ENCODE measurements at regions not wholly inside any gene's neighbourhood (a gene's known extent, or its start where the extent isn't known, plus 50 kb on each side); places are given as distances from the start of the nearest gene placed in this dataset.

DNA sequence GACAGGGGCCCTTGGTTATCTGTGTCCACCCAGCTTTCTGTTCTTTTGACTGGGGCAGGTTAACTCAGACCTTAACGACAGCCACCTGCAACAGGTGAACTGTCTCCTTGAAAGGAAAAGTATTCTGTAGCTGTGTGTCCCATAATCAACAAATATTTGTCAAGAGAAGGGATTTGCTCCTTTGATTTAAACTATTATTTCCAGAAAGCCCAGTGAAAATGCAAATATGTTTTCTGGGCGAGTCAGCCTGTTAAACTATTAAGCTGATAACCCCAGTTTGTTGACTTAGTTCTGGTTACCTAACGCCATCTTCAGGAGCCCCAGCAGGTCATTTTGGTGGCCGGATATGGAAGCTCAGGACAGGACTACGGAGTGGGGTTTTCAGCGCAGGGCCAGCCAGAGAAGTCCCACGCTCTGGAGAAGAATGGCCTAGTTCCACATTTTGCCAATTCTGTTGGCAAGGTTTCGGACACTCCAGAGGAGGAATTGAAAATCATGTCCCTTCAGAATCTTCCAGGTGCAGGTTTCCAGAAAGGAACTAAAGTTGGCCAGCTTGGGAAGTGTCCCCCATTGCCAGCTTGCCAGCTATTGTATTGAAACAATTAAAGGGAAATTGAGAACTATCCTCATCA is 54.5 kb downstream of the ADRA2A start:
- no peak for DNase-seq

DNA sequence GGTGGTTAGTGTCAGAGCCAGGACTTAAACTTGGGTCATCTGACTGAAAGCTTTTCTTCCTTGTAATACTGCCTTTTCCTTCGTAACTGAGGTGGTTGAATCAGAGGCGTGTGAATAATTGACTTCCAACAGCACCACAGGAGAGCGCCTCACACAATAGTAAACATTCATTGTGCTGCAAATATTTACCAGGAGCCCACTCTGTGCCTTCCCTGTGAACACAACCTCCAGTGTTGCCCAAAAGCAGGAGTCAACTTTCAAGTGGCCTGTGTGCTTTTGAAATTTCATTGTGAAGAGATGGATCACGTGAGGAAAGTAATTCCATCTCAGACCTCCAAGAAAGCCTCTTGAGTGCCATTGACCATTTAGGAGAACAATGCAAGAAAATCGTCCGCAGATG is 60.2 kb downstream of the ADRA2A start:
- DNase-seq: no peak

DNA sequence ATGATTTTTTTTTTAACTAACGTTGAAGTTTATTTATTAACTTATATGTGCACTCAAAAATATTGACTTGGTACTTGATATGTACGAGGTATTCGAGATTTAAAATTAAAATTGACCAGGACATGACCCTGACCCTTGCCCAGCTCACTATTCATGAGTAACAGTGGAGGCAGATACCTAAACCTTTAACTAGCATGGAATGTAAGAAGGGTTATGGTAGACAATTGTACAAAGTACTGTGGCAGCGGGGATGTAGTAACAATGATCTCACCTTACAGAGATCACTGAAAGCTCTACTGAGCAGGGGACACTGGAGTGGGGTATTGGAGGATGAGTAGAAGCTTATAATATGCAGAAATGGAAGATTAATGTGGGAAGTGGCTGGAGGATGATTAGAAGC is 60.8 kb downstream of the ADRA2A start:
- no peak for DNase-seq

DNA sequence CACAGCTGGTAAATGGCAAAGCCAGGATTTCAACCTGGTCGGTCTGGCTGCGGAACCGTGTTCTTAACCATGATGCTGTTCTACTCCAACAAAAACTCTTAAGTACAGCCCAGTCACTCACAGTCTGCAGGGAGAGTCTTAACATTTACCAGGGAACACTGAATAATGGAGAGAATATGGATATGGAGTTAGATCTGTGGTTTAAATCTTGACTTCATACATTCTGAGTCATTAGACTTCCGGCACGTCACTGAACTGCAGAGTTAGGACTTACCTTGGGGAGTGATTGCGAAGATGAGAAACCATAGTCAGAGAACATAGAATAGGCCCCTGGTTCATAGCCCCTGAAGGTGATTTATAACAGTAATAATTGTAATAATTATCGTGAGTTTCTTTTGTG is 61.7 kb downstream of the ADRA2A start:
- no peak for DNase-seq

DNA sequence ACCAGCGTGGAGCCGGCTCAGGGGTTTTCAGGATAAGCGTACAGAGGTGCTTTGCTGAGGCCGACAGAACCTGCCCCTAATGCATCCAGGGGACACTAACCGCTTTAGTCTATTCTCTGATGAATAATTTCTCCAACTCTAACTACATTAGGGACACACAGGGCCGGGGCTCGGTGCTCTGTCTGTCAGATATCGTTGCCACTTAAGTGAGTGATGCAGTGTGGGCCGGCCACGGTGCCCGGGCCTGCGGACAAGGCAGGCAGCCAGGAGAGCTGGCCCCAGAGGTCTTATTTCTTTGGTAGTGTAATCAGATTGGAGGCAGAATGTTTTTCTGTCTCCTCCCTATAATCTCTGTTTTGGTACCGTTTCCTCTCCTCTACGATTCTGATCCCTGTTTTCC is 62.7 kb downstream of the ADRA2A start:
- DNase-seq: peak; percentile 22

DNA sequence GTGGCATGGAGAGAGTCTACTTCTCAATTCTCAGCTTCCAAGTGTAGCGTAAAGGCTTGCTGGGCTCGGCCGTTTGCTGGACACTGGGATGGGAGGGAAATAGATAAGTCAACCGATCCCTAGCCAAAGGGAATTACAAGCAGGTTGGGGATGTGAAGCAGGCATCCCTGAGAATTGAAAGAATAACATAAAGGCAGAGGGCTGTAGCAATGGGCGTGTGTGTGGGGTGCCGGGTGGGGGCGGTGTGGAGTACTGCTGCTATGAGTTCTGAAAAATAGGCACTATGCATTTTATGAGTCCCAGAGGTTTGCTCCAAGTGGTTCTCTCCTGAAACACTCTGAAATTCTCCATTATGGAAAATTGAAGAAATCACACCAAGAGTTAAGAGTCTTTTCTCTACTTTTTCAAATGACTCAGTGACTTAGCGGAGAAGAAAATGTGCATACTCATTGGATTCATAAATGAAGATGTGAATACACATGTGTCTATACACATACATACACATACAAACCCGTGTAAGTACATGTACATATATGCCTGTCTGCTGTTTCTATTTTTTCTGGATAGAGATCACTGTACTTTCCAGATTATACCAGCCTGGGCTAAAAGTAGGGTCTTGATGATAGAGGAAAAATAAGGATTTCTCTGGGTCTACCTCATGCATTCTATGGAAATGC is 65.4 kb downstream of the ADRA2A start:
- DNase-seq: no peak

DNA sequence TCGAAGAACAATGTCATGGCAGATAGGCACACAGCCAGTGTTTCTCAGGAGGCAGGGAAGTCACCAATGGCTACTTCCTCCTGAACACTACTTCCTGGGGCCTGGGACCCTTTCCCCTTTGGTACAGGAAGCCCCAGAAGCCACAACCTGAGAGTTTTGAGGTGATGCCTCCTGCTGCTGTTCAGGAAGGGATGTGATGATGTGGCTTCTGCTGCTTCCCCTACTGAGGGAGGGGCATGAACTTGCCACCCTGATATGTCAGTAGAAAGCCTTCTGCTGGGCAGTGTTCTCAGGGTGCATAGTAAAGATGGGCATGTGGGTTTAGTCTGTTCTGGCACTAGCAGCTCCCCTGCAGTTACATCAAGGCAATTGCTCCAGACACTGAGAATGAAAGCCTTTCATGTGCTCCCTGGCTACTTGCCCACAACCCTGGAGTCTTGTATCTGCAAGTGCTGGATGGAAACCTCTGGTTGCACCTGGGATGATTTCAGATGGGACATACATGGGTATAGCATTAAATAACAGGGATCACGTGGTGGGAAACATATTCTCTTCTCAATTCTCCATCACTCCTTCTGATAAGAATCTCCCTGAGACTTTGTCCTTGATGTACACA is 69.3 kb downstream of the ADRA2A start:
- DNase-seq: no peak

DNA sequence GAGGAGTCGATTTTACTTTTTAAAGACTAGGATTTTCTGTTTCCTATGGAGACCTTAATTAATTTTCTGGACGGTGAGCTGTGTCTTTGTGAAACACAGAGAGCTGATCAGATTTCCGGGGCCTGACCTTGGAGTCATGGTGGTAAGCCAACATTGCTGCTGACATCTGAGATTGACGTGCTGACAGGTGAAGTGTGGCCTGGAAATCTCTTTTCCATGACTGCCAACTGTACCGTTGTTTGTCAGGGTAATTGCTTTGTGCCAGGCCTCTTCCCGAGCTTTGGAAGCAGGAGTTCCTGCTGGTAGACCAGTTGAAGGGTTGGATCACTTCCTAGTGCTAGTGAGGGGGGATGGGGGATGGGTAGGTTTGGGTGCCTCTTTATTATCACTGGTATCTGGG is 71.2 kb downstream of the ADRA2A start:
- DNase-seq: no peak

DNA sequence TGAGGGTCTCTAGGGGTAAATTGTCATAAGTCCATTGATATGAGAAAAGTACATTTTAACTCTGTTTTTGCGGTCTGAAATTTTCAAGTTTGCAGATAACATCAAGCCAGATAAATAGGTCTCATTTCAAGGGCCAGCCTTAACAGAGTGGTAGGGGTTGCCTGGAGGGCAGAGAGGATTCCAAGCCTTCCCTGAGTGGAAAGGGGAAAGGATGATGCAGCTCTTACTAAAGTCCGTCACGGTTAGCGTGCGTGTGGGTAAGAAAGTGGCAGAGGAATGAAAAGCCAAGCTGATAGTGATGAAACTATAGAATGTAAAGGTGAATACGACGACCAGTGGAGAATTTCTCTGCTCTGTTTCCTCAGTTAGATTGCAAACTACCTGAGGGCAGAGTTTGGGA is 71.6 kb downstream of the ADRA2A start:
- DNase-seq: no peak

DNA sequence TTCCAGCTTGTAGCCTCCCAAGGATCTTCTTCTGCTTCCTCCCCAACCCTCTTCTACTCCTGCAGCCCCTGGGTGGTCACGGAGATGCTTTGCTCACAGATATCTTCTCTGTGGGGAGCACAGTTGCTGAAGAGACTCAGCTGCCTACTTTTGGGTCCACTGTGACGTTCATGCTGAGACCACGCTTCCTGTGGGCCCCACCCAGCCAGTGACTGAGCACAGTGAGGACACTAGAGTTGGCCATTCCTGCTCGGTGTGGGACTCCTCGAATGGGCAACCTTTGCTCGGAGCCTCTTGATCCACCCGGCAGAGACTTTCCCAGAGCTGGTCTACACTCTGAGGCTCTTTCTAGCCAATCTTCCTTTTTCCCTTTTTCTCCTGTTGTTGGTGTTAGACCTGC is 73.9 kb downstream of the ADRA2A start:
- no peak for DNase-seq

DNA sequence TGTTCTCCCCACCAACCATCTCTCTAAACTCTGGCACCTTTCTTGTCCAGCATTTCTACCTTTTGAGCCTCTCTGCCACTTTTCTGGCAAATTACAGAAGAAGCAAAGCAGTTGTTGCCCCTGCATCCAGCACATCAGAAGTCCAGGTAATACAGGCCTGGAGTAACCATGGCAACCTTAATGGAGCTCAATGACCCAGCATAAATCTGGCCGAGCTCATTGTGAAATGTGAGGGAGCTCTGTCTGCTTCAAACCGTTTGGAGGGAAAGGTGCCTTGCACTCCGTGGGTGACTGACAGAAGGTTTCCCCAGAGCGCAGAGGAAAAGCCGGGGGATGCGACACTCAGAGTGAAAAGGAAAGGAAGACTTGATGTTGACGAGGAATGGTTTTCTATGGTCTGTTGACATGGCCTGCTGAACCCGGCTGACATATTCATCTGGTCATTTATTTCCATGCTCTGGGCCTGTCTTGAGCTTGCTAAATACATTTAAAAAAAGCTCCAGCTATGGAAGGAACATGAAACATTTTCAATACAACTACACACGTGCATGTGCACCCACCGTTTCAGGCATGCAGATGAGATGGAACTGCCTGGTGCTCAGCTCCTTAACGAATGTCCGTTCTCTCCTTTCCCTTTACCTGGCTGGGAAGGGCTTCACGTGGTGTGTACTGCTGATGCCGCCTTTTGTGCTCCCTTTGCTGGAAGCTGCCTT is 74.9 kb downstream of the ADRA2A start:
- peak; percentile 33 for DNase-seq

DNA sequence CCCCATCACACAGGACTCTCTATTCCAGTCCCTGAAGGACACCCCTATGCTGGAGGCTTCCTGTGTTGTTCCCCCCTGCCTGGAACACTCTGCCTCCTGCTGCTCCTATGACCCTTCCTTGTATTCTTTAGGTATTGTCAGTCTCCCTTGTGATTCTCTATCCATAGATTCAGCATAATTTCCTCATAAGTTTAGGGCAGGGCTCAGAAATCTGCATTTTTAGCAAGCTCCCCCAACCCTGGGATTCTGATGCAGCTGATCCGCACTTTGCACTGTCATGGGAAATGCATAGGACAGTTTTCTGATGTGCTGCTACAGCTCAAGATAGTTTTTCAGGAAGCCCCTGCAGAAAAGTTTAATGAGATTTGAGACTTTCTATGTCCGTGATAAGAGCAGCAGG is 79.9 kb downstream of the ADRA2A start:
- no peak for DNase-seq

DNA sequence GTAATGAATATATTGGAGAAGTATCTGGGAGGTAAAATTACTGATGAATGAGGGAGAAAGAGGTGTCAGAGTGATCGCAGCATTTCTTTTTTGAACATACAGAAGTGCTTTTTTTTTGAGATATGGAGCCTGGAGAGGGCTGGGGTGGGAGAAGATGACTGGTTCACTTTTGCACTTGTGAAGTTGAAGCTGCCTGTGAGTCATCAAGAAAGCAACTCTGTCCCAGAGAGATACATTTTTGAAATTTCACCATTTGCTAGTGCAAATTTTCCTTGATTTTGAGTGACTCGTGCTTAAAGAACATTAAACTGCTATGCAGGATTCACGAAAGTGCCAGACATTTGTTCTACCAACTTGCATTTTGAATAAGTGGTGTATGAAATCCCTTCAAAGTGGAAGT is 81.8 kb downstream of the ADRA2A start:
- DNase-seq: no peak

DNA sequence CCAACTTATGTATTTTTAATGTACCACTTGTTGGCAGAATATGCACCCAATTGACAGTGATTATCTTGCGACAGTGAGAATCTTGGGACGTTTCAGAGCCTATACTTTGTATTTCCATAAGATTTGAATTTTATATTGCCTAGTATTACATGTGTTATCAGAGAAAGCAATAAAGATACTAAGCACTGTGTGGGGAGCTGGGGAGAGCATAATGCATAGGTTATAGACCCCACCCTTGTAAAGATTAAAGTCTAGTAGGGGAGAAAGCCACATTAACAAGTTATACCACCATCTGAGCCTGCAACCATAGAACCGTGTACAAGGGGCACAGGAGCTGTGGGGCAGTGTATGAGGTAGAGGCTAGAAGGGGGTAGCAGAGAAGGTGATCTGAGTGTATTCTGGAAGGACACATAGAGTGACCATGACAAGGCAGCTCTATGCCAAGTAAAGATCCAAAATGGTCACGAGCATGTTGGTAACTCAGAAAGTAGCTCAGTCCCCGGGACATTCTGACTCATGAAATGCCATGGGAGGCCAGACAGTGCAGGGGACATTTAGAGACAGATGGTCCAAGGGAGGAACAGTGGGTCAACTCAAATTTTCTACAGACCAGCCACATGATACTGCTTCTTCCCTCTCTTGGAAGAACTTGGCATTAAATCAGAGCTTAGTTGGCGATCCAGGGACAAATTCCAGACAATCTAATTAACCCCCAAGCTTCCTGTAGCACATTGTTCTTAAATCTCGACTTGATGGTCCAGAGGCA is 84.5 kb downstream of the ADRA2A start:
- DNase-seq: no peak

DNA sequence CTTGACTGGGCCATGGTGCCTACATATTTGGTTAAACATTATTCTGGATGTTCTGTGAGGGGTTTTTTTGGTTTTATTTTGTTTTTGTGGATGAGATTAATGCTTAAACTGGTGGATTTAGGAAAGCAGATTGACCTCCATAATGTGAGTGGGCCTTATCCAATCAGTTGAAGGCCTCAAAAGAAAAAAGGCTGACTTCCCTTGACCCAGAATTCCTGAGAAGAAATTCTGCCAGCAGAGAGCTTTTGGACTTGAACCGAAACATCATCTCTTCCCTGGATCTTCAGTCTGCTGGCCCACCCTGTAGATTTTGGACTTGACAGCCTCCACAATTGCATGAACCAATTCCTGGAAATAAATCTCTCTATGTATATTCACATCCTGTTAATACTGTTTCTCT is 94.4 kb downstream of the ADRA2A start:
- DNase-seq: no peak

DNA sequence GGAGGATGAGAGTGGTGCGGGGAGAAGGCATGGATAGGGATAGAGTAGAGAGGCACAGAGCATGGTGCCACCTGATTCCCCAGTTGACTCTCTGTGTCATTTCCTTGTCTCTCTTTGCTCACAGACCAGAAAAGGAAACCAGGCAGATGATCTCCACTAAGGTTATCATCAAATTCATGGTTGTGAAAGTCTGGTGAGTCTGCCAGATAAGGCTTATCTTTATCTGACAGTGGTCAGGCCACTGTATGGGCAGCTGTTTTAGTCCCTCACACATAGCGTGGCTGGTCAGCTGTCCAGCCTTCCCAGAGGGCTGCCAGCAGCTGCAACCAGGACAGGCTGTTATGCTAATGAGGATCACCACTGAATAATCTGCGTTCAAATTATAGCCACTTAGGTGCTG is 99.0 kb downstream of the ADRA2A start:
- DNase-seq: no peak

DNA sequence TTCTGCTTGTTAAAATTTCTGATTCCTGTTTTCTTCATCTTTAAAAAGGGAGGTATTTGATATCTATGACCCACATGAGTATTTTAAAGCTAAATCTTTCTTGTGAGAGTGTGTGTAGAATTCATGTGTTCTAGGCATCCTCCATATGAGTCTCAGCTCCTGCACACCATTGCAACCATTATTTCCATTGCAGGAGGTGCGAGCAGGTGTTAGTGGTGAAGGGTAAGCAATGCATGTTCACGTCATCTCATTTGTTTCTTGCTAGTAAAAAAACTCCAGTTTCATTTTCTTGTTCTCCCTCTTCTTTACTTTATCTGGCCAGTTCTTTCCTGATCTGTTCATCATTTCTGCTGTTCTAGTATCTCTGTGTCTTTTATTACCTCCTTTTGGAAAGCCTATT is 100.5 kb downstream of the ADRA2A start:
- no peak for DNase-seq

DNA sequence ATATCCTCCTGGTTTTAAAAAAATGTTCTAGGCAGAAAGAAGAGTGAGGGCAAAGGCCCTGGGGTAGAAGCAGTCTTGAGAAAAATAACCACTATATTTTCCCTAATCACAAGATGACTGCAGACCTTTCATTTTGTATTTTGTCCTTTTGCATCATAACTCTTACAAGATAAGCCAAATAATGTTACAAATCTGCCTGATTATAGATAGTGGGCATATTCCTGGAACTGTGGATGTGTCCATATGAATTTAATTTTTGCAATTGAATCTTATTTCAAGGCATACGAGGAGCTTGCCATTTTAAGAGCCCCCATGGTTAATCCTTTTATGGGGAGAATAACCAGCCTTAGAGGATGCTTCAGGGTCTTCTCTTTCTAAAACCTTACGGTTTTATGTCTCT is 102.7 kb downstream of the ADRA2A start:
- DNase-seq: no peak

DNA sequence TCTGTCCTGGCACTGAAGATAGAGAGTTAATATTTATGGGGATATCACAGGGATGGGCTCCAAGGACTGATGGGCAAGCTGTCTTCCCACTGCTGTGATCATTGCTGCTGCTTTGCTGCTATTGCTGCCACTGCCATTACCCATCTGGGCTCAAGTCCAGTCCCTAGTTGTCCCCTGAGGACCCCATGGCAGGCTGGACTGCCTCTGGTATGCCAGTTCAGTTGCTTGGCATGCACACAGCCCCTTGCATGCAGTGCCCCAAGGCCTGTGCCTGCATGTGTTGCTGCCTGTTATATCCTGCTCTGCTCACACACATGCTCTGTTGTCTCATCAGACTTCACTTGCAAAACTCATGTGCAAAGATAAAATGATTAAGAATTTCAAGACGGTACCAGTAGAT is 109.5 kb downstream of the ADRA2A start:
- DNase-seq: no peak

DNA sequence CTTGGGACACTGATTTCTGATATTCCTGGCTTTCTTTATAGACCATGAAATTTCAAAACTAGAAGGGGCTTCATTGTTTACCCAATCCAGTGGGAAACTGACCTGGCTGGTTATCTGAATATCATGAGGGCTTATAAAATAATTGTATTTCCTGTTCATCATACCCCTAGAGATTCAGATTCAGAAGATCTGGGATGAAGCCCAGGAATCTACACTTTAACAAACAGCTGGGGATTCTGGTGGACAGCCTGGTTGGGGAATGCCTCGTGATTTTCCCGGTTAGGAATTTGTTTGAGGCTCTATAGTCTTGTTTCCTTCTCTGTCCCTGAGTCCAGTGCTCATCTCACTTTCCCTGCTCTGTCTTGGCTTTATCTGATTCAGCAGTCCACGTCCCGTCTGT is 110.3 kb downstream of the ADRA2A start:
- no peak for DNase-seq

DNA sequence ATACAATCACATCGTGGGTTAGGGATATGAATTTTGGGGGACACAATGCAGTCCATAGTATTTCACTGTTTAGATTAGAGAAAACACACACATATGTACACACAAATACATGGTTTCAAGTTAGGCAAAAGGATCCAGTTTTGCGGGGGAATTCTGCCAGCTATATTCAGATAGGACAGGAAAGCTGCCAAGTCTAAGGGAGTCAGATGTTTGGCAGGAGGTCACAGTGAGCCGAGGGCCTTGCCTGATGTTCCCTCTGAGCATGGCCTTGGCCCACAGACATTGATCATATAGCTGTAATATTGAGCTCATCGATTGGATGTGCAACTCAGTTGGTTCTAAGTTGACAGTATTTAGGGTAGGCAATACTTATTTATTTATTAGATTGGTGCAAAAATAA is 122.8 kb downstream of the ADRA2A start:
- no peak for DNase-seq

DNA sequence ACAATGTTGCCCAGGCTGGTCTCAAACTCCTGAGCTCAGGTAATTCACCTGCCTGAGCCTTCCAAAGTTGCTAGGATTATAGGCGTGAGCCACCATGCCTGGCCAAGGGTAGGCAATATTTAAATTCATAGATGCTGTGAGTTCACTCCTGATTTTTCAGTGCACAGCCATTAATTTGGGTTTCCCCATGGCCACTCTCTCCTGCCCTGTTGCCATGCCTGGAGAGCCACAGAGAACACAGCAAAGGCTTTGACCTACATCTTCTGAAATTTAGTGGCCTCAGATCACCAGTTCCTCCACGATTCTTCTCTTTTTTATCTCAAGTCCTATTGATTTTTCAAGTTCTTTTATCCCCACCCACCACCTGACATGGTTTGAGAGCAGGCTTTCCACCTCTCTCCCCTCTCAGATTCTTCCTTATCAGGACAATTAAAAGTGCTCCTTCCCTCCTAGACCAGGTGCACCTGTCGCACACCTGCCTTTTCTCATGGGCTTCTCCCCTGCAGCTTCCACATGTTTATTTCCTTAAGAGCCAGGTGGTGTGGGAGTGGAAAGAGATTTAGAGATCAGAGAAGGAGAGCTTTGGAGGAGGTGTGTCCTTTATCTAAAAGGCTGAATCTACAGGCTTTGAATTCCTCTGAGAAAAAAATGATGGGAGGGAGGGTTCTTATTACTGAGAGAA is 123.8 kb downstream of the ADRA2A start:
- no peak for DNase-seq

DNA sequence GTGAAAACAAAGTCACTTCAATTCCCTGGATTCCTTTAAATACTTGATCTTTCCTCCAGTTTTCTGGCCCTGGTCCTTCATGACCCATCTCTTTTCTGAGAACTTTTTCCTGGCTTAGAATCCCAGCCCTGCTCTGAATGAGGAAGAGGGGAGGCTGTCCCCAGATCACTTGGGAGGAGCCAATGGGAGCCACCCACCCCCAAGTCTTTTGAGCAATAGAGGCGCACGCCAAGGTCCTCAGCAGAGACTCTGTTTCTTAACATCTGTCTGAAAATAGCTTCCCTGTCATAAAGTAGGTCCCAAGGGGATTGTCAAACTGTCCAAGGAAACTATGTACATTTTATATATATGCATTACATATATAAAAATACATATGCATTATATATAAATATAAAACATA is 126.8 kb downstream of the ADRA2A start:
- DNase-seq: no peak
